Right lobe of liver (tissue), 6 donors: ENCODE measurements at regions not wholly inside any gene's neighbourhood (a gene's known extent, or its start where the extent isn't known, plus 50 kb on each side); places are given as distances from the start of the nearest gene placed in this dataset.
A peak's percentile ranks its signal among the peaks of the same experiment; 100 is the strongest.

Source experiments
- ATAC-seq, 4 donors: fragments of 200-7000 bp; cut with Tn5 transposase; one replicate each; pipeline ENCODE4 v1.9.1; 2020; ENCODE audit warnings: mild to moderate bottlenecking in 4 of 4, moderate library complexity in 4 of 4
- DNase-seq, 3 donors: peaks; one replicate each; pipeline ENCODE4 v3.0.0-alpha.2; 2020
- H3K27ac ChIP-seq, 3 donors: fragments of 200-600 bp; one replicate each; pipeline ENCODE4 v1.8.0; 2022
- H3K27me3 ChIP-seq, 2 donors: fragments of 200-600 bp; one replicate each; pipeline ENCODE4 v1.8.0; 2022
- H3K36me3 ChIP-seq, 4 donors: fragments of 200-600 bp; sonication (generic) in 1 of 4; one replicate each; pipeline versions ENCODE4 v1.5.1 to v1.8.0; 2017 to 2022; ENCODE audit warnings: control low read depth in 1 of 4
- H3K4me1 ChIP-seq, 4 donors: fragments of 200-600 bp; sonication (generic) in 1 of 4; one replicate each; pipeline versions ENCODE4 v1.5.1 to v1.8.0; 2017 to 2022; ENCODE audit warnings: control low read depth in 1 of 4
- H3K4me3 ChIP-seq, 3 donors: fragments of 200-600 bp; one replicate each; pipeline ENCODE4 v1.8.0; 2022
- H3K9me3 ChIP-seq, 4 donors: fragments of 200-600 bp; sonication (generic) in 1 of 4; one replicate each; pipeline versions ENCODE4 v1.5.1 to v1.8.0; 2017 to 2022; ENCODE audit warnings: control low read depth in 1 of 4
- POLR2A ChIP-seq: fragments of 450-650 bp; IDR thresholded peaks from one replicate; pipeline ENCODE4 v1.6.1; 2017; ENCODE audit warnings: antibody characterized with exemption, mild to moderate bottlenecking
- WGBS: methylation state at CpG from one replicate; pipeline ENCODE4 v1.1.6; 2018; ENCODE audit warnings: low coverage, low lambda C conversion rate; ENCODE audit not compliant: insufficient coverage; ENCODE audit errors: missing lambda C conversion rate; 5-methylcytosine and 5-hydroxymethylcytosine counted together
- intact Hi-C, 2 donors: fragments of 100-400 bp; cut with DNase I; formaldehyde crosslinking; loops; one replicate each; pipeline versions ENCODE4 v1.11.2 to v1.14.1; 2022
- TF ChIP-seq, protein P1 (sequence below), 4 donors: fragments of 200-600 bp in 3 of 4; fragments of 450-650 bp in 1 of 4; IDR thresholded peaks; one replicate each; pipeline versions ENCODE4 v1.5.1 to v1.8.0; 2016 to 2022; ENCODE audit warnings: antibody characterized with exemption in 4 of 4, mild to moderate bottlenecking in 2 of 4
- donor health status: DM: no; HTN: yes; CAD: no.
- donor health status: DM: no; HTN: no; CAD: no.
- donor health status: DM: no; HTN: no; CAD: no.
- donor health status: DM: no; HTN: yes; CAD: no.
- donor health status: DM: no; HTN: yes; CAD: no.

- no peaks in the 10 kb centered on the region for H3K9me3 ChIP-seq
- H3K36me3 ChIP-seq, result no peaks in the 10 kb centered on the region
- peak; percentile 6 to 28 (median 14) for ATAC-seq
- H3K27ac ChIP-seq, result peak overlapping the region; percentile 66 to 83 (median 83)
- peak overlapping the region; percentile 82 to 93 (median 85) for H3K4me3 ChIP-seq
- no peak for TF ChIP-seq POLR2A
- TF ChIP-seq, protein P1, sequence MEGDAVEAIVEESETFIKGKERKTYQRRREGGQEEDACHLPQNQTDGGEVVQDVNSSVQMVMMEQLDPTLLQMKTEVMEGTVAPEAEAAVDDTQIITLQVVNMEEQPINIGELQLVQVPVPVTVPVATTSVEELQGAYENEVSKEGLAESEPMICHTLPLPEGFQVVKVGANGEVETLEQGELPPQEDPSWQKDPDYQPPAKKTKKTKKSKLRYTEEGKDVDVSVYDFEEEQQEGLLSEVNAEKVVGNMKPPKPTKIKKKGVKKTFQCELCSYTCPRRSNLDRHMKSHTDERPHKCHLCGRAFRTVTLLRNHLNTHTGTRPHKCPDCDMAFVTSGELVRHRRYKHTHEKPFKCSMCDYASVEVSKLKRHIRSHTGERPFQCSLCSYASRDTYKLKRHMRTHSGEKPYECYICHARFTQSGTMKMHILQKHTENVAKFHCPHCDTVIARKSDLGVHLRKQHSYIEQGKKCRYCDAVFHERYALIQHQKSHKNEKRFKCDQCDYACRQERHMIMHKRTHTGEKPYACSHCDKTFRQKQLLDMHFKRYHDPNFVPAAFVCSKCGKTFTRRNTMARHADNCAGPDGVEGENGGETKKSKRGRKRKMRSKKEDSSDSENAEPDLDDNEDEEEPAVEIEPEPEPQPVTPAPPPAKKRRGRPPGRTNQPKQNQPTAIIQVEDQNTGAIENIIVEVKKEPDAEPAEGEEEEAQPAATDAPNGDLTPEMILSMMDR (IDR thresholded peaks at IDR 0.05), result no peak
- peaks cover 0 to 32% (median 8%) of the 10 kb centered on the region in 4 donors for H3K4me1 ChIP-seq
- under 1% methylated on average over 18 of the region's 44 CpGs for WGBS
- H3K27me3 ChIP-seq, result no peaks in the 10 kb centered on the region
- DNase-seq, result peak; percentile 59 to 75 (median 67)
- intact Hi-C loops, result no loop called here
Observed at GRCh38 chr3:11718637-11719405, 75.1 kb upstream of the VGLL4 start.

DNA sequence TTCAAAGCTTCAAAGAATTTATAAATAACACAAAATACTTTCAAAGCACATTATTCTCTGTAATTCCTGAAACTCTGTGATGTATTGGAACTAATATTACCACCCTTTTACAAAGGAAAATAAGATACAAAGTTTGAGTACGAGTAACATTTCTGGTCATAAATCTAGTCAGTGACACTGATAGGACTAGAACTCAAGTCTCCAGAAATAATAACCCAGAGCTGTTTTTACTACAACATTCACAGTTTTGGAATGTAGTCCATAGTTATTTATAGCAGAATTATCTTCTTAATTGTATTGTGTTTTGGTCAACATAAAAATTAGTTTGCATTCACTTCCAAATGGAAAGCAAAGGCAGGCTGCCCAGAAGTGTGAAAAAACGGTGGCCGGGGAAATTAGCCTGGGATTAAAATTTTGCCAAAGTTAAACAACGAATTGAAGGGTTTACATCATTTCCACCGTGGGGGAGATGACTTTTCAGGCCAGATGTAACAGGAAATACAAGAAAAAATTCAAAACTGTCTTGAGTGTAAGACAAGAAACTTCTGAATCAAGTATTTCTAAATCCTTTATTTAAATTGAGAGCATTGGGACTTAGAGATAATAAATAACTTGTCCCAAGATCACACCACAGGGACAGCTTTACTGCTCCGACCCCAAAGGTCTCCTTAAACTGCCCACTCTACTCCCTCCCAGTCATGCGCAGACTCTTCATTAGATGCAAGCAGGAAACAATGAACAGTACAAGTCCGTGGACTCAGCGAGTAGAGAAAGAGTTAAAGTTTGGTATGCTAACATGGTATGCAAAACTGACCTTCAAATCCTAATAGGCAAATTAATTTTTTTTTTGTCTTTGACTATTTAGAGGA, 74.3 kb upstream of the VGLL4 start:
- no peaks in the 10 kb centered on the region for H3K9me3 ChIP-seq
- no peak for ATAC-seq
- H3K4me1 ChIP-seq, result peaks cover 0 to 32% (median 8%) of the 10 kb centered on the region in 4 donors
- no peaks in the 10 kb centered on the region for H3K27me3 ChIP-seq
- 6% methylated on average over 9 of the region's 9 CpGs for WGBS
- peak overlapping the region; percentile 82 to 93 (median 85) for H3K4me3 ChIP-seq
- no peaks in the 10 kb centered on the region for H3K36me3 ChIP-seq
- no peak for DNase-seq
- H3K27ac ChIP-seq, result peak overlapping the region; percentile 66 to 83 (median 83)
- TF ChIP-seq POLR2A, result no peak
- TF ChIP-seq, protein P1 (IDR thresholded peaks at IDR 0.05), result no peak
- intact Hi-C loops, result no loop called here

GRCh38 chr3:11717301-11717700, 73.6 kb upstream of the VGLL4 start:
- peak overlapping the region in 2 of 3 donors; percentile 2 to 83 for H3K27ac ChIP-seq
- peaks cover 0 to 32% (median 8%) of the 10 kb centered on the region in 4 donors for H3K4me1 ChIP-seq
- H3K36me3 ChIP-seq, result no peaks in the 10 kb centered on the region
- no peak for TF ChIP-seq POLR2A
- TF ChIP-seq, protein P1 (IDR thresholded peaks at IDR 0.05), result no peak
- no peak overlapping the region for H3K4me3 ChIP-seq
- WGBS, result 33% methylated on average over 6 of the region's 6 CpGs
- H3K9me3 ChIP-seq, result no peaks in the 10 kb centered on the region
- intact Hi-C loops, result no loop called here
- no peaks in the 10 kb centered on the region for H3K27me3 ChIP-seq
- ATAC-seq, result no peak
- DNase-seq, result no peak

- H3K4me3 ChIP-seq, result no peak overlapping the region
- no peaks in the 10 kb centered on the region for H3K9me3 ChIP-seq
- H3K36me3 ChIP-seq, result no peaks in the 10 kb centered on the region
- no peak for ATAC-seq
- H3K27me3 ChIP-seq, result no peaks in the 10 kb centered on the region
- no peak for DNase-seq
- peak overlapping the region in 1 of 3 donors; percentile 2 for H3K27ac ChIP-seq
- intact Hi-C loops, result no loop called here
- H3K4me1 ChIP-seq, result peaks cover 0 to 32% (median 8%) of the 10 kb centered on the region in 4 donors
- WGBS, result 26% methylated on average over 6 of the region's 6 CpGs
- TF ChIP-seq, protein P1 (IDR thresholded peaks at IDR 0.05), result no peak
- no peak for TF ChIP-seq POLR2A
Observed at GRCh38 chr3:11716573-11717290, 73.0 kb upstream of the VGLL4 start.
